Mesenchymal stem cell (in vitro differentiated cells and primary cell): ENCODE measurements at regions not wholly inside any gene's neighbourhood (a gene's known extent, or its start where the extent isn't known, plus 50 kb on each side); places are given as distances from the start of the nearest gene placed in this dataset.

Source experiments
- DNase-seq: peaks from one replicate; pipeline ENCODE4 v3.0.0-alpha.2; 2013
- H2AFZ ChIP-seq: one replicate; pipeline ENCODE4 v1.6.1; 2013; ENCODE audit warnings: low read depth, mild to moderate bottlenecking, control low read depth, inconsistent platforms, low read length, moderate library complexity
- H2AK5ac ChIP-seq: 2 replicates; pipeline ENCODE4 v1.6.1; 2013; ENCODE audit warnings: low read length, moderate library complexity, mild to moderate bottlenecking, inconsistent platforms; ENCODE audit not compliant: severe bottlenecking
- H2BK120ac ChIP-seq: one replicate; pipeline ENCODE4 v1.6.1; 2013; ENCODE audit warnings: low read depth, mild to moderate bottlenecking, inconsistent platforms, low read length, moderate library complexity
- H2BK12ac ChIP-seq, 2 experiments: one replicate each; pipeline ENCODE4 v1.6.1; 2013; ENCODE audit warnings: inconsistent platforms in 2 of 2, low read length in 2 of 2, mild to moderate bottlenecking in 2 of 2, moderate library complexity in 2 of 2, control low read depth in 1 of 2
- H2BK15ac ChIP-seq: one replicate; pipeline ENCODE4 v1.6.1; 2013; ENCODE audit warnings: mild to moderate bottlenecking, low read depth, inconsistent platforms; ENCODE audit not compliant: poor library complexity, severe bottlenecking
- H2BK5ac ChIP-seq: 2 replicates; pipeline ENCODE4 v1.6.1; 2013; ENCODE audit warnings: low read depth, mild to moderate bottlenecking, low read length, control low read depth, inconsistent platforms; ENCODE audit not compliant: poor library complexity, severe bottlenecking
- H3K14ac ChIP-seq, 2 experiments: one replicate each; pipeline ENCODE4 v1.6.1; 2013; ENCODE audit warnings: inconsistent platforms in 2 of 2, low read length in 2 of 2, control low read depth in 1 of 2, mild to moderate bottlenecking in 1 of 2, moderate library complexity in 1 of 2
- H3K18ac ChIP-seq, 2 experiments: one replicate each; pipeline ENCODE4 v1.6.1; 2013; ENCODE audit warnings: inconsistent platforms in 2 of 2, low read length in 2 of 2, control low read depth in 1 of 2, low read depth in 1 of 2, mild to moderate bottlenecking in 1 of 2
- H3K23ac ChIP-seq, 2 experiments: one replicate each; pipeline ENCODE4 v1.6.1; 2013; ENCODE audit warnings: inconsistent platforms in 2 of 2, low read length in 2 of 2, mild to moderate bottlenecking in 2 of 2, moderate library complexity in 2 of 2, control low read depth in 1 of 2
- H3K27ac ChIP-seq: 2 replicates; pipeline ENCODE4 v1.5.1; 2013; ENCODE audit warnings: mild to moderate bottlenecking, moderate library complexity, low read length, control low read depth, inconsistent platforms; ENCODE audit not compliant: poor library complexity, severe bottlenecking
- H3K27me3 ChIP-seq, 2 experiments: 2 replicates each; pipeline versions ENCODE4 v1.6.1 to v1.7.0; 2013; ENCODE audit warnings: low read length in 2 of 2, mild to moderate bottlenecking in 2 of 2, moderate library complexity in 2 of 2, control low read depth in 1 of 2, inconsistent platforms in 1 of 2; ENCODE audit not compliant: control insufficient read depth in 1 of 2, insufficient read depth in 1 of 2
- H3K36me3 ChIP-seq, 2 experiments: 2 replicates each; pipeline versions ENCODE4 v1.6.1 to v1.7.0; 2013; ENCODE audit warnings: low read length in 2 of 2, control low read depth in 1 of 2, inconsistent platforms in 1 of 2, low read depth in 1 of 2, mild to moderate bottlenecking in 1 of 2; ENCODE audit not compliant: insufficient read depth in 2 of 2, control insufficient read depth in 1 of 2
- H3K4ac ChIP-seq, 2 experiments: one replicate each; pipeline ENCODE4 v1.6.1; 2013; ENCODE audit warnings: inconsistent platforms in 2 of 2, low read length in 2 of 2, mild to moderate bottlenecking in 2 of 2, moderate library complexity in 2 of 2, control low read depth in 1 of 2, low read depth in 1 of 2
- H3K4me1 ChIP-seq: 2 replicates; pipeline ENCODE4 v1.6.1; 2013; ENCODE audit warnings: low read depth, low read length, control low read depth; ENCODE audit not compliant: control insufficient read depth, insufficient read depth
- H3K4me2 ChIP-seq: 2 replicates; pipeline ENCODE4 v1.6.1; 2013; ENCODE audit warnings: low read length, mild to moderate bottlenecking, inconsistent platforms; ENCODE audit not compliant: poor library complexity, severe bottlenecking
- H3K4me3 ChIP-seq, 2 experiments: 2 replicates each; pipeline versions ENCODE4 v1.5.1 to v1.7.0; 2013; ENCODE audit warnings: low read length in 2 of 2, mild to moderate bottlenecking in 2 of 2, control low read depth in 1 of 2, low read depth in 1 of 2; ENCODE audit not compliant: insufficient read depth in 1 of 2
- H3K79me1 ChIP-seq: replicated peaks from 2 replicates; pipeline ENCODE4 v1.6.1; 2013; ENCODE audit warnings: mild to moderate bottlenecking, control low read depth, low read length, inconsistent platforms; ENCODE audit not compliant: poor library complexity, severe bottlenecking
- H3K9ac ChIP-seq: 2 replicates; pipeline ENCODE4 v1.7.0; 2013; ENCODE audit warnings: mild to moderate bottlenecking, low read length, moderate library complexity
- H3K9me3 ChIP-seq: 2 replicates; pipeline ENCODE4 v1.7.0; 2013; ENCODE audit warnings: mild to moderate bottlenecking, low read length; ENCODE audit not compliant: control insufficient read depth
- H4K8ac ChIP-seq: one replicate; pipeline ENCODE4 v1.6.1; 2013; ENCODE audit warnings: inconsistent platforms, mild to moderate bottlenecking, low read length, moderate library complexity
- H4K91ac ChIP-seq: one replicate; pipeline ENCODE4 v1.6.1; 2013; ENCODE audit warnings: mild to moderate bottlenecking, low read length, inconsistent platforms
- WGBS: methylation state at CpG from one replicate; pipeline ENCODE4 v1.1.7; 2013; ENCODE audit warnings: mixed read lengths; 5-methylcytosine and 5-hydroxymethylcytosine counted together

DNA sequence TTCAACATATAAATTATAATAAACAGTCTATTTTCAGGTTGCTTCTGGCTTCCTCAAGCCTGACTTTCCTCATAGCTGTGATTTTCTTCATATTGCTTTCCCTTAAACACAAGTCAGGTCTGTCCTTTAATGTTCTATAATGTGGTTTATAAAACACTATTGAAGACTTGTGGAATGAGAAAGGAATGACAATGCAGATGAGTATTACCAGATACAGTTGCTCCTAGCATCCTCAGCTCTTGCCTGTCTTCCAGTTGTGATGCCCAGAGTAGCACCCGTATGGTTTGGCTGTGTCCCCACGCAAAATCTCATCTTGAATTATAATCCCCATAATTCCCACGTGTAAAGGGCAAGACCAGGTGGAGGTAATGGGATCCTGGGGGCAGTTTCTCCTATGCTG, 265.7 kb upstream of the BOD1L1 start:
- Histone ChIP-seq H3K18ac (peak overlapping the region; percentile 16 to 18), H3K27me3 (no peaks in the 10 kb centered on the region), H2AK5ac (peak overlapping the region; percentile 97), H3K23ac (no peak overlapping the region), H2BK5ac (peak overlapping the region; percentile 96), H3K79me1 (peaks cover 3% of the 10 kb centered on the region), H3K4me2 (no peak overlapping the region), H2BK120ac (no peak overlapping the region), H3K14ac (no peak overlapping the region), H3K4me3 (no peak overlapping the region), H3K4me1 (peaks cover 15% of the 10 kb centered on the region), H4K8ac (no peak overlapping the region), H2BK12ac (peak overlapping the region in 1 of 2 experiments; percentile 25), H3K9me3 (no peaks in the 10 kb centered on the region), H2BK15ac (no peak overlapping the region), H3K4ac (peak overlapping the region in 1 of 2 experiments; percentile 13), H4K91ac (no peak overlapping the region), H3K9ac (peak overlapping the region; percentile 88), H3K27ac (peak overlapping the region; percentile 98), H3K36me3 (no peaks in the 10 kb centered on the region), H2AFZ (no peak overlapping the region)
- WGBS: 83% methylated on average over 1 of the region's 3 CpGs
- DNase-seq: peak; percentile 35

DNA sequence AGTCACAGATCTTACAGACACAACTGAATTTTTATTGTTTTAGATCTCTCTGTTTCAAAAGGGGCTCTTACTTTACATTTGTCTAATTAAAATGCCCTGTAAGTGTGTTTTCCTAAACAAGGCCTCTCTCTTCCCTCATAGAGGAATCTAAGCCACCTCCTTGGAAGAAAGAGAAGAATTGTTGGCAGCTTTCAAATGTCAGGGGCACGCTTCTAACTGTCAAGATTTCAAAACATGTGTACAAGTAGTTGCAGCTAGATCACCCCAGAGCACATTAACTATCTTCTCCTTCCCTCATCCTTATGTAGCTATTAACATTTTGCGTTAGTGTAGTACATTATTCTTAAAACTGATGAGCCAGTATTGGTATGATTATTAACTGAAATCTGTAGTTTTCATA, 266.5 kb upstream of the BOD1L1 start:
- no peak overlapping the region for H4K91ac ChIP-seq

DNA sequence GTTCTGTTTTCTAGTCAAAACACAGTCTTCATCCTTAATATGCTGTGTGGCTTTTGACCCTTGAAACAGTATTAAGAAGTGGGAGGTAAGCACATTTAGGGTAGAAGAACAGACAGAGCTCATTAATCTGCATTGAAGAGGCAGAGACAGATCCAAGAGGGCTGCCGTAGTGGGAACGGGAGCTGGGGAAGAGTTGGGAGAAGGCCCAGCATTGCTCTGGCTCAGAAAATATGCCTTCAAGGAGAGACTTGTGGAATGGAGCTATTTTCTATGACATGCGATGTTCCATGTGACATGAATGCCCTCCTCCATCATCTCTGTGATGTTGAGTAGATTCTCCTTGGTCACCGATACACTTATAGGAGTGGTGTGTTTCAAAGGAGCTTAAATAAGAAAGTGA, 273.3 kb upstream of the BOD1L1 start:
- Histone ChIP-seq H3K14ac (no peak overlapping the region), H2BK15ac (no peak overlapping the region), H3K23ac (no peak overlapping the region), H3K4me3 (no peak overlapping the region), H3K27ac (no peak overlapping the region), H3K9ac (no peak overlapping the region), H4K91ac (no peak overlapping the region), H2BK5ac (no peak overlapping the region), H3K79me1 (peaks cover 1% of the 10 kb centered on the region), H3K4me1 (peaks cover 3% of the 10 kb centered on the region), H3K18ac (peak overlapping the region in 1 of 2 experiments; percentile 48), H2AK5ac (peak overlapping the region; percentile 61), H2BK12ac (peak overlapping the region in 1 of 2 experiments; percentile 57), H3K9me3 (no peaks in the 10 kb centered on the region), H3K27me3 (no peaks in the 10 kb centered on the region), H3K4ac (no peak overlapping the region), H2BK120ac (no peak overlapping the region), H2AFZ (no peak overlapping the region), H4K8ac (no peak overlapping the region), H3K36me3 (no peaks in the 10 kb centered on the region), H3K4me2 (no peak overlapping the region)
- WGBS: 89% methylated on average over 4 of the region's 4 CpGs
- DNase-seq: no peak

More for the DNA sequence above, 266.5 kb upstream of the BOD1L1 start:
- no CpG with 5 or more reads among the region's 2 CpGs for WGBS
- Histone ChIP-seq H3K4ac (no peak overlapping the region), H2BK120ac (peak overlapping the region; percentile 11), H3K9ac (peak overlapping the region; percentile 5), H3K14ac (no peak overlapping the region), H3K27me3 (no peaks in the 10 kb centered on the region), H3K4me1 (peaks cover 12% of the 10 kb centered on the region), H2AK5ac (peak overlapping the region; percentile 82), H2AFZ (no peak overlapping the region), H4K8ac (no peak overlapping the region), H3K4me3 (no peak overlapping the region), H3K36me3 (no peaks in the 10 kb centered on the region), H3K4me2 (no peak overlapping the region), H3K18ac (no peak overlapping the region), H3K9me3 (no peaks in the 10 kb centered on the region), H2BK5ac (peak overlapping the region; percentile 35), H3K27ac (peak overlapping the region; percentile 21), H3K79me1 (peaks cover 3% of the 10 kb centered on the region), H2BK12ac (no peak overlapping the region), H3K23ac (no peak overlapping the region), H2BK15ac (no peak overlapping the region)
- DNase-seq: no peak

DNA sequence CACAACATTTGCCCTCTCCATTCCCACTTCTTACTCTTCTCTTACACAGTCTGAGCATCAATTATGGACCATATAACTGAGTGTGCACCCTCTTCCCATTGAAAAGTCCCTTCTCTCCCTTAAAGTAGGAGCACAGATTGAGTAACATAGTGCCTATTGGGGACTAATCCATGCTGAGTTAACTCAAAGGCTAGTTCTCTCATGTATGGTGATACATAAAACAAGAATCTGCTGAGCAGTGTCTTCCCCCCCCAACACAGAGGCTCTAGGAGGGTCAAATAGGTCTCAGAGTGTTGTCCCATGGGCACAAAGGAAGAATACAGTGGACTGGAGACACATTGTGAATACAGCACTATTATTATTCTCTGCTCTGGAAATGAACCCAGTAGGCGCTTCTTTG, 274.6 kb upstream of the BOD1L1 start:
- DNase-seq: peak; percentile 28
- Histone ChIP-seq H3K4ac (no peak overlapping the region), H3K23ac (no peak overlapping the region), H3K36me3 (no peaks in the 10 kb centered on the region), H4K91ac (no peak overlapping the region), H3K4me1 (peaks cover 3% of the 10 kb centered on the region), H2BK120ac (peak overlapping the region; percentile 15), H2BK5ac (no peak overlapping the region), H3K79me1 (peaks cover 1% of the 10 kb centered on the region), H3K27me3 (no peaks in the 10 kb centered on the region), H2AFZ (no peak overlapping the region), H3K4me2 (no peak overlapping the region), H3K9ac (no peak overlapping the region), H2BK15ac (no peak overlapping the region), H2BK12ac (no peak overlapping the region), H3K18ac (peak overlapping the region in 1 of 2 experiments; percentile 28), H3K14ac (no peak overlapping the region), H3K9me3 (no peaks in the 10 kb centered on the region), H3K4me3 (no peak overlapping the region), H4K8ac (no peak overlapping the region), H3K27ac (no peak overlapping the region), H2AK5ac (no peak overlapping the region)
- WGBS: 100% methylated on average over 1 of the region's 1 CpG
